Skin epidermis (tissue), 12 donors: ENCODE measurements at regions not wholly inside any gene's neighbourhood (a gene's known extent, or its start where the extent isn't known, plus 50 kb on each side); places are given as distances from the start of the nearest gene placed in this dataset.
"Not testable (repeated sequence)": the region's sequence is repeated elsewhere in the genome, so short reads cannot be mapped to it uniquely, and the experiment has no call there.

Experiments used
- H3K27ac ChIP-seq, 21 experiments: fragments of 200-600 bp; sonication (generic) in 11 of 21; one replicate each; pipeline ENCODE4 v1.5.0; 2020; ENCODE audit warnings: mild to moderate bottlenecking in 3 of 21, inconsistent platforms in 2 of 21, moderate library complexity in 2 of 21
- H3K4me3 ChIP-seq, 7 experiments: fragments of 200-600 bp; sonication (generic) in 2 of 7; one replicate each; pipeline ENCODE4 v1.5.0; 2020; ENCODE audit warnings: inconsistent platforms in 2 of 7, mild to moderate bottlenecking in 2 of 7, moderate library complexity in 1 of 7

DNA sequence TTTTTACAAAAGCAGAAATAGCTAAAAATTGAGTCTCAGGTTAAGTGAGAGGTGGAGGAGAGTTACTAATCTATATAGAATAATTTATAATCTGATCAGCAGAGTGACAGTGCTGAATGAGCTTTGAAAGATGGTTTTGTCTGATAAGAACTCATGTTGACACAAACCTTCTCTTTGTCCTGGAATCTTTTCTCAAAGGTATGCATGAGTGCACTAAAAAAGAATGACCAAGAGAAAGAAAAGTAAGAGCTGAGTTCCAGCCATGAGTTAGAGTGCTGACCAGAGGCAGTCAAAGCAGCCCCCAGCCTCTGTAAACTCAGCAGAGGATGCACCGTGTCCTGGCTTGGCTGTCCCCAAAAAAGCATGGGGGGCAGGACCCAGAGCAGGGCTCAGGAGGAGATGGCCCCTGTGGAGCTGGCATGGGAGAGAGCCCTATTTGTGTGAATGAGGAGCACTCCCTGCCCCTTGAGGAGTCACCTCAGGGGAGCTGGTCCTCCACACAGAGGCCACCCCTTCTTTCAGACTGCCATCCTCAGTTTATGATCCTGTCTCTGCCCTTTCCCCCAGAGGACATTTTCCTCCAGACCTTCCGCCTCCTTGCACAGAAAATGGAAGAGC, 129.8 kb downstream of the SEC23A start:
- H3K27ac ChIP-seq: no peak overlapping the region
- H3K4me3 ChIP-seq: no peak overlapping the region

GRCh38 chr14:38972511-38972910, 130.5 kb downstream of the SEC23A start:
- Histone ChIP-seq H3K27ac (no peak overlapping the region), H3K4me3 (no peak overlapping the region)

GRCh38 chr14:38971258-38971921, 131.6 kb downstream of the SEC23A start:
- no peak overlapping the region for H3K27ac ChIP-seq
- no peak overlapping the region for H3K4me3 ChIP-seq

GRCh38 chr14:38964630-38965029, 138.4 kb downstream of the SEC23A start:
- H3K4me3 ChIP-seq: no peak overlapping the region

GRCh38 chr14:38960946-38961531, 142.0 kb downstream of the SEC23A start:
- peak overlapping the region in 1 of 21 experiments; percentile 22 for H3K27ac ChIP-seq
- H3K4me3 ChIP-seq: no peak overlapping the region

More at GRCh38 chr14:38964630-38965029, 138.4 kb downstream of the SEC23A start:
- no peak overlapping the region for H3K27ac ChIP-seq

GRCh38 chr14:38959021-38959420, 144.0 kb downstream of the SEC23A start:
- no peak overlapping the region for H3K4me3 ChIP-seq
- no peak overlapping the region for H3K27ac ChIP-seq

DNA sequence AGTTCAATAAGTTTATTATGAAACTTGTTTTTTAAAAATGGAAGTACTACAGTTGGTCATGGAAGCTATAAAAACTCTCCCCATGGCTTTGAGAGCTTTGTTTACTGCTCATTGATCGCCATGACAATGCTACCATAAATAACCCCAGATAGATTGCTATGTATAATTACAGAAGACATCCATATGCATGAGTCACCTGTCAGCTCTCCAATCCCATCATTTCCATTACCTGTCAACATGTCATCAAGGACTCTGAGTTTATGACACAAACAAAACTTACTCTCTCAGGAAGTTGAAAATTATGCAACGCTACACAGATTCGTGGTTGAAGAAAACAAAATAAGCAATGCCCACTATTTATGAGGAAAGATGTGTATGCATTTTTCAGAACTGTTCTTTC, 144.4 kb downstream of the SEC23A start:
- no peak overlapping the region for H3K4me3 ChIP-seq
- H3K27ac ChIP-seq: no peak overlapping the region

DNA sequence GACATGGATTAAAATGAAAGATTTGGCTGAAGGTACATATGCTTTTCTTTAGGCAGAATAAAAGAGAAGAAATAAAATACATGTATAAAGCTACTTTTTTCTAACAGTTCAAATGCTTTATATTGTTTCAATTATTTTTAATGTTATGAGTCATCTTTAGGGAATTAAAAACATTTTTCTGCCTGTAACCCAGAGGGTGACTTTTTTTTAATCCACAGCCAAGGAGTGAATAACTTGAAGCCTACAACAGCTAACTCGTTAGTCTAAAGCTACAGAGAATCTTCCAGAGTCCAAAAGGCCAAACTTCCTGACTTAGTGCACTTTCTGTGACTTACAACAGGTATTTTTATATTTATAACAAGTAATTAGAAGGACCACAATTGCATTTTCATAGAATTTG, 151.6 kb downstream of the SEC23A start:
- Histone ChIP-seq H3K27ac (peak overlapping the region in 1 of 21 experiments; percentile 20), H3K4me3 (no peak overlapping the region)

GRCh38 chr14:38950676-38951075, 152.4 kb downstream of the SEC23A start:
- H3K4me3 ChIP-seq: no peak overlapping the region
- H3K27ac ChIP-seq: peak overlapping the region in 1 of 21 experiments; percentile 17

- Histone ChIP-seq H3K27ac (peak overlapping the region in 1 of 21 experiments; percentile 5), H3K4me3 (no peak overlapping the region)
Observed at GRCh38 chr14:38948576-38948975, 154.5 kb downstream of the SEC23A start.

GRCh38 chr14:38948171-38948570, 154.9 kb downstream of the SEC23A start:
- Histone ChIP-seq H3K4me3 (no peak overlapping the region), H3K27ac (peak overlapping the region in 1 of 21 experiments; percentile 5)

- Histone ChIP-seq H3K27ac (no peak overlapping the region), H3K4me3 (no peak overlapping the region)
Observed at GRCh38 chr14:38947343-38947742, 155.7 kb downstream of the SEC23A start.

DNA sequence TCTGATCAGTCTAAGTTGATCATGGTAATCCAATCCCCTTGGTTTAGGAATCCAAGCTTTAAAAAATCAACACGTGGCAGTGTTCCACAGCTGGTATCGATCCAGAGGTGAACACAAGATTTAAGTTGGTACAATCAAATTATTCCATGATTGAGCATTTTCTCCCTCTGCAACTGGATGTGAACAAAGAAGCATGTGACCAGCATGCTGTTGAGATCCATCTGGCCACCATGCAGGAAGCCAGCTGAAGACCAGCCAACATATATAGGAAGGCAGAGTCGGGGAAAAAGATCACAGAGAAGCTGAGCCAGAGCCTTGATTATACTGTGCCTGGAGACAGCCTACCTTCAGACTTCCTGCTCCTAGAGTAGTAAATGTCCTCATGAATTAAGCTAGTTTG, 158.3 kb downstream of the SEC23A start:
- Histone ChIP-seq H3K4me3 (no peak overlapping the region), H3K27ac (no peak overlapping the region)

- no peak overlapping the region for H3K27ac ChIP-seq
- H3K4me3 ChIP-seq: no peak overlapping the region
Observed at GRCh38 chr14:38941488-38941887, 161.5 kb downstream of the SEC23A start.

DNA sequence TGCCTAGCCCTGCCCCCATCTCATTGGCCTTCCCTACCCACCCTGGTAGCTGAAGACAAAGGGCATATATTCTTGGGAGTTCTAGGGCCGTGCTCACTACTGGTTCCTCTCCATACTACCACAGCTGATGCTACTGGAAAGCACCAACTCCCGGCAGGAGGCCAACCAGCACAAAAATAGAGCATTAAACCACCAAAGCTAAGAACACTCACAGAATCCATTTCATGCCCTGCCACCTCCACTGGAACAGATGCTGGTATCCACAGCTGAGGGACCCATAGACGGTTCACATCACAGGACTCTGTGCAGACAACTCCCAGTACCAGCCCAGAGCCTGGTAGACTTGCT, 170.4 kb downstream of the SEC23A start:
- not testable (repeated sequence) for H3K4me3 ChIP-seq, H3K27ac ChIP-seq

GRCh38 chr14:38931969-38932652, 170.9 kb downstream of the SEC23A start:
- no peak overlapping the region for H3K4me3 ChIP-seq
- H3K27ac ChIP-seq: no peak overlapping the region

DNA sequence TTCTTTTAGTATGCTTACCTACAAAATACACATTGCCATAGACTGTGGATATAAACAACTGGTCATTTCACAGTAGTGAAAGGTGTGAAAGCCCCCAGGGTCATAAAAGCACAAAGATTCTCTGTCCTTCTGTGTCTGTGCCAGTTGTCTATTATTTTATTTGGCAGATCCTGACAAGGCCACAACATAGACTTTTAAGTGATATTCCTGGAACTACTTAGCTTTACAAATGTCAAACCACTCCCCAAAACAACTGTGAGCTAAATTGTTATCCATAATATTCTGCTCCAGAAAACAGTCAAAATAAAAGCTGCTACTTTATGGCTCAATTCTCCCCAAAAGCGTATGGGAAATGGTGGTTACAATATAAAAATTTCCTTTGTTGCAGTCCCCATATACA, 172.1 kb downstream of the SEC23A start:
- H3K4me3 ChIP-seq: no peak overlapping the region
- no peak overlapping the region for H3K27ac ChIP-seq

DNA sequence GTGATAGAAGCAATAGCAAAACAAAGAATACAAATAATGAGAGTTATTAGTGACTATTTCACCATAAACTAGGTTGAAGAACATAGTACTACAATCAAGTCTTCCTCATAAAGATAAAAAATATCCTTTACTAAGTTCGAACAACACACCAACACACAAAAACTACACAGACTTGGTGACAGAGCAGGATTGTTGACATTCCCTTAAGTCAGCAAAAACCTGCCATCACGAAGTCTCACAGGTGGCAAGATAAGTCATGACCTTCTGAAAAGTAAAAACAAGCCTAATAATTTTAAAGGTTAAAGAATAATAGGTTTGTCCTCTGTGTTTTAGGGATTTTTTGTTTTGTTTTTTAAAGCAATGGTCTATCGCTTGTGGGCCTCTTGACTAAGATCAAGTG, 173.0 kb downstream of the SEC23A start:
- Histone ChIP-seq H3K4me3 (no peak overlapping the region), H3K27ac (no peak overlapping the region)

GRCh38 chr14:38929416-38929815, 173.6 kb downstream of the SEC23A start:
- H3K27ac ChIP-seq: no peak overlapping the region
- no peak overlapping the region for H3K4me3 ChIP-seq

- not testable (repeated sequence) for H3K27ac ChIP-seq, H3K4me3 ChIP-seq
Observed at GRCh38 chr14:38921893-38922292, 181.1 kb downstream of the SEC23A start.

DNA sequence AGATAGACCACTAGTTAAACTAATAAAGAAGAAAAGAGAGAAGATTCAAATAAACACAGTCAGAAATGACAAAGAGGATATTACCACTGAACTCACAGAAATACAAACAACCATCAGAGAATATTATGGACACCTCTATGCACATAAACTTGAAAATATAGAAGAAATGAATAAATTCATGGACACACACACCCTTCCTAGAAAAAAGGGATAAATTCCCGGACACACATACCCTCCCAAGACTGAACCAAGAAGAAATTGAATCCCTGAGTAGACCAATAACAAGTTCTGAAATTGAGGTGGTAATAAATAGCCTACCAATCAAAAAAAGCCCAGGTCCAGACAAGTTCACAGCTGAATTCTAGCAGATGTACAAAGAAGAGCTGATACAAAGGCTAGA, 187.9 kb downstream of the SEC23A start:
- H3K27ac ChIP-seq: no peak overlapping the region
- no peak overlapping the region for H3K4me3 ChIP-seq
